ENCODE measurements at regions not wholly inside any gene's neighbourhood (a gene's known extent, or its start where the extent isn't known, plus 50 kb on each side); places are given as distances from the start of the nearest gene placed in this dataset.

DNA sequence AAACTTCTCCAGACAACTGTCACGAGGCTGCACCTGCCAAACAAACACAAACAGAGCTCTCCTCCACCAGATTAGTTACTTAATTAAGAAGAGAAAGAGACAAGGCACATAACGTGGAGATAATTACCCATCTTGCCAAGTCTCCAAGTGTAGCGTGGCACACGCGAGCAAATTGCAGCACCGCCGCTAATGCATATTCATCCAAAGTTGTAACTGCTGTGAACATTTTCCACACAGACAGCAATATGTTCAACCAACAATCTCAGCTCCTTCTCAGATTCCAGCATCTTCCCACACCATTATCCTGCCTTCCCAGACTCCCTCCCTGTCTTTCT lies 309.6 kb upstream of the TLE3 start:
- no peak for TF ChIP-seq CTCF (conservative IDR thresholded peaks at IDR 0.05)
- H3K14ac ChIP-seq (ENCODE audit: insufficient read depth, low read length), result no peak overlapping the region
- peaks cover 7% of the 10 kb centered on the region; the same call in 1 of the 2 replicates for H3K27me3 Mint-ChIP-seq (ENCODE audit: low read depth)
- no peak overlapping the region for H2AK5ac ChIP-seq (ENCODE audit: insufficient read length, low read length)
- no peaks in the 10 kb centered on the region for H3K23me2 ChIP-seq (ENCODE audit: insufficient read length, low read depth, low read length, poor library complexity, severe bottlenecking)
- H4K8ac ChIP-seq (replicated peaks; ENCODE audit: insufficient read length, low read depth, low read length), result no peak overlapping the region
- no peak overlapping the region for H2BK120ac ChIP-seq (ENCODE audit: low read depth, low read length, poor library complexity, severe bottlenecking)
- no peak overlapping the region for H3K56ac ChIP-seq (ENCODE audit: insufficient read length, low read depth, low read length)
- no peak for DNase-seq
- H3K79me1 ChIP-seq (ENCODE audit: insufficient read depth, low read depth, low read length, poor library complexity, severe bottlenecking), result no peaks in the 10 kb centered on the region
- H3K23ac ChIP-seq (ENCODE audit: insufficient read length, low read depth, low read length), result no peak overlapping the region
- peaks cover 8 to 20% (median 10%) of the 10 kb centered on the region in 3 experiments for H3K36me3 Mint-ChIP-seq (ENCODE audit: insufficient read depth in 1 of 3, low read depth in 3 of 3)
- no peak overlapping the region for H2BK5ac ChIP-seq (ENCODE audit: insufficient read length, low read length)
- peaks cover 7% of the 10 kb centered on the region for H3K9me3 ChIP-seq (ENCODE audit: control insufficient read depth, low read depth, low read length)
- H3K18ac ChIP-seq (ENCODE audit: insufficient read length, low read depth, low read length), result no peak overlapping the region
- H3K4me3 Mint-ChIP-seq, result no peak overlapping the region
- no peak overlapping the region for H3K4me2 ChIP-seq (ENCODE audit: insufficient read depth, insufficient read length, low read length)
- H4K91ac ChIP-seq (ENCODE audit: insufficient read length, low read depth, low read length), result no peak overlapping the region
- H3K4me1 Mint-ChIP-seq, result peaks cover 32 to 41% of the 10 kb centered on the region in 2 experiments
- peaks cover 8 to 17% of the 10 kb centered on the region in 2 experiments for H3K9me3 Mint-ChIP-seq
- WGBS (ENCODE audit: extremely low coverage, insufficient read length, low lambda C conversion rate), result no CpG with 5 or more reads among the region's 7 CpGs
- no peaks in the 10 kb centered on the region for H4K20me1 ChIP-seq (ENCODE audit: control insufficient read depth, insufficient read depth, insufficient read length)
- no peak overlapping the region for H2BK12ac ChIP-seq (ENCODE audit: insufficient read length, low read depth, low read length)
- no peak overlapping the region for H3K27ac ChIP-seq (ENCODE audit: insufficient read length, low read depth, low read length)
- no peak overlapping the region for H3T11ph ChIP-seq (ENCODE audit: low read length)
- H3K4me1 ChIP-seq (ENCODE audit: insufficient read depth, low read length), result no peaks in the 10 kb centered on the region
- H2BK20ac ChIP-seq (ENCODE audit: low read depth, low read length, poor library complexity, severe bottlenecking), result no peak overlapping the region
- H3K4ac ChIP-seq (ENCODE audit: low read depth, low read length), result no peak overlapping the region
- no peak overlapping the region for H3K27ac Mint-ChIP-seq
- no peaks in the 10 kb centered on the region for H3K79me2 ChIP-seq (ENCODE audit: insufficient read depth, low read length)
- no peaks in the 10 kb centered on the region for H3K27me3 ChIP-seq (ENCODE audit: insufficient read depth, low read length)
- H4K5ac ChIP-seq (ENCODE audit: insufficient read length, low read depth, low read length), result no peak overlapping the region
- no peak overlapping the region for H3K9ac ChIP-seq (ENCODE audit: extremely low read depth, insufficient read length, low read length)
- no peak overlapping the region for H2AFZ ChIP-seq (ENCODE audit: low read length)
- H2BK15ac ChIP-seq (ENCODE audit: low read depth, low read length), result no peak overlapping the region
